Left lung (tissue), 4 donors: ENCODE measurements at regions not wholly inside any gene's neighbourhood (a gene's known extent, or its start where the extent isn't known, plus 50 kb on each side); places are given as distances from the start of the nearest gene placed in this dataset.

Experiments used
- ATAC-seq: fragments of 200-7000 bp; cut with Tn5 transposase; one replicate; pipeline ENCODE4 v1.9.1; 2020; ENCODE audit warnings: moderate library complexity
- DNase-seq, 4 donors: peaks; one replicate each; pipeline ENCODE4 v3.0.0-alpha.2; 2013 to 2020
- H3K27ac ChIP-seq, 2 donors: fragments of 200-600 bp; sonication (generic) in 1 of 2; one replicate each; pipeline versions ENCODE4 v1.5.0 to v1.8.0; 2020 to 2021
- H3K27me3 ChIP-seq, 2 donors: fragments of 200-600 bp; sonication (generic) in 1 of 2; one replicate each; pipeline versions ENCODE4 v1.5.0 to v1.8.0; 2020 to 2021
- H3K36me3 ChIP-seq, 2 donors: fragments of 200-600 bp; sonication (generic) in 1 of 2; one replicate each; pipeline versions ENCODE4 v1.5.0 to v1.8.0; 2020 to 2021
- H3K4me1 ChIP-seq, 2 donors: fragments of 200-600 bp; one replicate each; pipeline ENCODE4 v1.8.0; 2021
- H3K4me3 ChIP-seq, 2 donors: fragments of 200-600 bp; sonication (generic) in 1 of 2; one replicate each; pipeline versions ENCODE4 v1.5.0 to v1.8.0; 2020 to 2021; ENCODE audit warnings: mild to moderate bottlenecking in 1 of 2
- H3K9me3 ChIP-seq, 2 donors: fragments of 200-600 bp; sonication (generic) in 1 of 2; one replicate each; pipeline versions ENCODE4 v1.5.0 to v1.8.0; 2020 to 2021
- intact Hi-C, 2 donors: fragments of 100-400 bp; cut with DNase I; formaldehyde crosslinking; loops; one replicate each; pipeline versions ENCODE4 v1.11.2 to v1.14.2; 2022
- TF ChIP-seq, protein P1 (sequence below), 2 donors: fragments of 200-600 bp; sonication (generic) in 1 of 2; IDR thresholded peaks; one replicate each; pipeline versions ENCODE4 v1.5.0 to v1.8.0; 2021; ENCODE audit warnings: antibody characterized with exemption in 2 of 2
- donor health status: DM: no; HTN: yes; CAD: no.
- donor health status: DM: no; HTN: no; CAD: no.

DNA sequence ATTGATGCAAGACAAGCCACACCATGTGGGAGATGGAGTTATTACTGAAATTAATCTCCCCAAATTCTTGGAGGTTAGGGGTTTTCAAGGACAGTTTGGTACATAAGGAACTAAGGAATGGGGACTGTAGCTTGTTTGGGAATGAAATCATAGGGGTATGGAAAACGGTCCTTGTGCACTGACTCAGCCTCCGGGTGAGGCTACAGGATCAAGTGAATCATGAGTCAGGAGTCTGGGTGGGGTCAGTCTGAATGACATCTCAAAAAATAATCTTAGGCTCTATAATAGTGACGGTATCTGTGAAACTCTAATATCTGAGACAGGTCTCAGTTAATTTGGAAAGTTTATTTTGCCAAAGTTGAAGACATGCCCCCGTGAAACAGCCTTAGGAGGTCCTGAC, 128.5 kb upstream of the CYSLTR1 start:
- DNase-seq (no peak), ATAC-seq (no peak)
- H3K4me1 ChIP-seq = no peaks in the 10 kb centered on the region
- no peak overlapping the region for H3K4me3 ChIP-seq
- intact Hi-C loops = no loop called here
- H3K27me3 ChIP-seq = no peaks in the 10 kb centered on the region
- TF ChIP-seq, protein P1, sequence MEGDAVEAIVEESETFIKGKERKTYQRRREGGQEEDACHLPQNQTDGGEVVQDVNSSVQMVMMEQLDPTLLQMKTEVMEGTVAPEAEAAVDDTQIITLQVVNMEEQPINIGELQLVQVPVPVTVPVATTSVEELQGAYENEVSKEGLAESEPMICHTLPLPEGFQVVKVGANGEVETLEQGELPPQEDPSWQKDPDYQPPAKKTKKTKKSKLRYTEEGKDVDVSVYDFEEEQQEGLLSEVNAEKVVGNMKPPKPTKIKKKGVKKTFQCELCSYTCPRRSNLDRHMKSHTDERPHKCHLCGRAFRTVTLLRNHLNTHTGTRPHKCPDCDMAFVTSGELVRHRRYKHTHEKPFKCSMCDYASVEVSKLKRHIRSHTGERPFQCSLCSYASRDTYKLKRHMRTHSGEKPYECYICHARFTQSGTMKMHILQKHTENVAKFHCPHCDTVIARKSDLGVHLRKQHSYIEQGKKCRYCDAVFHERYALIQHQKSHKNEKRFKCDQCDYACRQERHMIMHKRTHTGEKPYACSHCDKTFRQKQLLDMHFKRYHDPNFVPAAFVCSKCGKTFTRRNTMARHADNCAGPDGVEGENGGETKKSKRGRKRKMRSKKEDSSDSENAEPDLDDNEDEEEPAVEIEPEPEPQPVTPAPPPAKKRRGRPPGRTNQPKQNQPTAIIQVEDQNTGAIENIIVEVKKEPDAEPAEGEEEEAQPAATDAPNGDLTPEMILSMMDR (IDR thresholded peaks at IDR 0.05) = no peak
- no peaks in the 10 kb centered on the region for H3K36me3 ChIP-seq
- H3K9me3 ChIP-seq = peaks cover 0 to 2% of the 10 kb centered on the region in 2 donors
- no peak overlapping the region for H3K27ac ChIP-seq

DNA sequence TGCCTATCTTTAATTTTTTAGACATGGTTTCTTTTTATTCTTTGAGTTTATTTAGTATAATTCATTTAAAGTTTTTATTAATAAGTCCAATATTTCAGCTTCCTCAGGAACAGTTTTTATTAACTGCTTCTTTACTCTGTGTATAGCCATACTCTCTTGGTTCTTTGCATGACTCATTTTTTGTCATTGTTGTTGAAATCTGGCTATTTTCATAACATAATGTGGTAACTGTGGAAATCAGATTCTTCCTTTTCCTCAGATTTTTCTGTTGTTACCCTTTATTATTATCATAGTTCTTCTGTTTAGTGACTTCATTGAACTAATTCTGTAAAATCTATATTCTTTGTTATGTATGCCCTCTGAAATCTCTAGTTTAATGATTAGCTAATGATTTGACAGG, 124.9 kb upstream of the CYSLTR1 start:
- ATAC-seq (no peak), DNase-seq (no peak)
- no peak overlapping the region for H3K27ac ChIP-seq
- H3K4me3 ChIP-seq = no peak overlapping the region
- intact Hi-C loops = no loop called here
- H3K36me3 ChIP-seq = no peaks in the 10 kb centered on the region
- H3K9me3 ChIP-seq = no peaks in the 10 kb centered on the region
- TF ChIP-seq, protein P1 (IDR thresholded peaks at IDR 0.05) = no peak
- H3K4me1 ChIP-seq = no peaks in the 10 kb centered on the region
- no peaks in the 10 kb centered on the region for H3K27me3 ChIP-seq

DNA sequence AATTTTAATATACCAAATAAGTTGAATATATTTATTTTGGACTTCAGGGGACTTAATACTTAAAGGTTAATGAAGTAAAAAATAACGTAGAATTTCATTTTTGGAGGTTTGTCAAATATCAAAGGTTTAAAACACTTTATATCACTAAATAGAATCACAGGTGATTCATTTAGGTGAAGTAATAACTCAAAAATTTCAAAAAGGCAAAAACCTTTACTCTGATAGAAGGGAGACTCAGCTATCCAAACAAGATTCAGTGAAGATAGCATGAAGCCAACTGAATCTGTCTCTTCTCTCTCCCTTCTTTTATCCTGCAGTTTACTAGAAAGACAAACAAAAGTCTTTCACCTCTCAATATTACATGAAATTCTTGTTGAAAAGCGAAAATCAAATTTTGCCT, 110.2 kb upstream of the CYSLTR1 start:
- Histone ChIP-seq H3K4me3 (no peak overlapping the region), H3K27me3 (no peaks in the 10 kb centered on the region), H3K4me1 (no peaks in the 10 kb centered on the region), H3K36me3 (no peaks in the 10 kb centered on the region), H3K9me3 (no peaks in the 10 kb centered on the region), H3K27ac (no peak overlapping the region)
- ATAC-seq = no peak
- TF ChIP-seq, protein P1 (IDR thresholded peaks at IDR 0.05) = no peak
- intact Hi-C loops = no loop called here
- no peak for DNase-seq

DNA sequence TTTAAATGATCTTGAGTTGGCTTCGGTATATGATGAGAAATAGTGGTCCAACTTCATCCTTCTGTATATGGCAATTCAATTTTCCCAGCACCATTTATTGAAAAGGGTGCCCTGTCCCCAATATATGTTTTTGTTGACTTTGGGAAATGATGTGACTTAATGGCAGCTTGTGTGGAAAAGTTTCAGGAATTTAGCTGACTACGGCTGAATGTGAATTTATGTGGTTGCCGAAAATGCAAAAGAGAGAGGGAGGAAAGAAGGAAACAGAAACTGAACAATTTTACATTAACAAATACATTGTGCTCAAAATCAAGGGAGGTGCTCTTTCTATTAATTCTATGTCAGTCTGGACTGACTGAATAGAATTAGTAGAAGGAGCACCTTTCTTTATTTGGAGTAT, 101.8 kb upstream of the CYSLTR1 start:
- no peak overlapping the region for H3K4me3 ChIP-seq
- no peaks in the 10 kb centered on the region for H3K4me1 ChIP-seq
- no peak for DNase-seq
- H3K36me3 ChIP-seq = no peaks in the 10 kb centered on the region
- ATAC-seq = no peak
- no peak overlapping the region for H3K27ac ChIP-seq
- intact Hi-C loops = no loop called here
- TF ChIP-seq, protein P1 (IDR thresholded peaks at IDR 0.05) = no peak
- H3K27me3 ChIP-seq = no peaks in the 10 kb centered on the region
- no peaks in the 10 kb centered on the region for H3K9me3 ChIP-seq

DNA sequence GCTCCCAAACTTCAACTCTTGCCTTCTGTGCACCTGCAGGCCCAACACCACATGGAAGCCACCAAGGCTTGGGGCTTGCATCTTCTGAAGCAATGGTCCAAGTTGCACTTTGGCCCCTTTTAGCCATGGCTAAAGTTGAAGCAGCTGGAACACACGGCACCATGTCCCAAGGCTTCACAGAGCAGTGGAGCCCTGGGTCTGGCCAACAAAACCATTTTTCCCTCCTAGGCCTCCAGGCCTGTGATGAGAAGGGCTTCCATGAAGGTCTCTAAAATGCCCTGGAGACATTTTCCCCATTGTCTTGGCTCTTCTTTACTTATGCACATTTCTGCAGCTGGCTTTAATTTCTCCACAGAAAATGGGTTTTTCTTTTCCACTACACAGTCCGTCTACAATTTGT, 61.3 kb upstream of the CYSLTR1 start:
- H3K4me3 ChIP-seq = no peak overlapping the region
- intact Hi-C loops = no loop called here
- H3K27me3 ChIP-seq = no peaks in the 10 kb centered on the region
- no peaks in the 10 kb centered on the region for H3K4me1 ChIP-seq
- DNase-seq (no peak), ATAC-seq (no peak)
- no peaks in the 10 kb centered on the region for H3K36me3 ChIP-seq
- TF ChIP-seq, protein P1 (IDR thresholded peaks at IDR 0.05) = no peak
- peaks cover 0 to 7% of the 10 kb centered on the region in 2 donors for H3K9me3 ChIP-seq
- no peak overlapping the region for H3K27ac ChIP-seq
